DMS153 (cell line): ENCODE measurements at regions not wholly inside any gene's neighbourhood (a gene's known extent, or its start where the extent isn't known, plus 50 kb on each side); places are given as distances from the start of the nearest gene placed in this dataset.

Experiments
- DNase-seq: peaks from one replicate; lab custom pipeline; 2025; lab: John Stamatoyannopoulos, UW

DNA sequence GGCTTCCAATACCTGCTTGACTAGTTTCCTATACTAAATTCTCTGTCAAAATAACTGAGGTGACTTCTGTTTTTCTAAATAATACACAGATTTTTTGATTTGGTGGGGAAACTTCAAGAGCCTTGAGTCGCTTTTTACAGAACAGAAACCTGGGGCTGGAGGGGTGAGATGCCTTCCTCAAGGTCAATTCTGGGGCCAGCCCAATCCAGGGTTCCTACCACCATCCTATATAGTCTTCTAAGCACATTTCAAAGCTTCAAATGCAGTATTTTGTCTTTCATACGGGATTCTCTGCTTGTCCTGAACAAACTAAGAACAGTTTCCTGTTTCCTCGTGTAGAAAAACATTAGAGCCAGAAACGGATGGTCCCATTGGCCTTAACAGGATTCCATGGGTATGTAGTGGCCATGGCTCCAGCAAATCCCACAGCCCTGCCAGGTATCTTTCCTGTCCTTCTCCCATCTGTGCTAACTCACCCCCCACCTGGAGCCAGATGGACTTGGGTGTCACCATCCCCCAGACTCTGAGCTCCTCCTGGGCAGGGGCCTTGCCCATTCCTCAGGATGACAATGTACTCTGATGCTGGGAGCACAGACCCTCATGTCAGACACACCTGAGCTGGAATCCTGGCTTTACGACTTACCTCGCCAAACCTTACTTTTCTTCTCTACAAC, 146.9 kb downstream of the KLF13 start:
- no peak for DNase-seq

- no peak for DNase-seq
Measured at GRCh38 chr15:31474059-31474868, 147.6 kb downstream of the KLF13 start.

GRCh38 chr15:31476236-31476810, 149.7 kb downstream of the KLF13 start:
- DNase-seq, result no peak

DNA sequence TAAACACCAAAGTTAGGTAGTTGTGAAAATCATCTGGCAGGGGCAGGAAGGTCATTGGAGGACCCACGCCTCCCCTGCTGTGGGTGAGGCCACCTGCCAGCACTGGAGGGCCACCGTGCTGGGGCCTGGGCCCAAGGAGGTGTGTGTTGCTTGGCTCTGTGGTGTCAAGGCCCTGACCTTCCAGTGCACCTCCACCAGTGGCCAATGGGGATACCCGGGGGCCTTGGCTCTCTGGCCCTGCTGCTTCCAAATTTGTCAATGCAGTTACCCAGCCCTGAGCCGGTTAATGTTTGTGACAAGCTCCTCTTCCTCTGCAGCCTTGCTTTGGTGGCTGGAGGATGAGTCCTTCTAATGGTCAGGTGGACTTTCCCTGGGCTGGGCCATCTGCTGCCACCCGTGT, 150.2 kb downstream of the KLF13 start:
- DNase-seq, result no peak

DNA sequence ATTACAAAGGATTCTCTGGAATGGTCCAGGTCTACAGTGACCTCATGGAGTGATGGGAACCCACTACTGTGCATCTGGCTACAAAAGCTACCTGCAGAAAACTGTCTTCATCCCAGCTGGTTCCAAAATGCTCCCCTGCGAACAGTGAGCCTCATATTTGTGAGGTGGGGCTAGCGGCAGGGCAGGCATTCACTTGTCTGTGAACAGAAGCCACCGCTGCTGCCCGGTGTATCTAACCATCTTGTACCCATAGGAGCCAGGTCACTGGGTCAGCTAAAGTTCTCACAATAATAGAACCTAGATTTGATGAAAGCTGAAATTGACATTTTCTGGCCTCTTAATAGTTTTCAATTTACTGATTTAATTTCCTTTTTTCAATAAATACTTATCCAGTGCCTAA, 150.7 kb downstream of the KLF13 start:
- DNase-seq, result no peak

DNA sequence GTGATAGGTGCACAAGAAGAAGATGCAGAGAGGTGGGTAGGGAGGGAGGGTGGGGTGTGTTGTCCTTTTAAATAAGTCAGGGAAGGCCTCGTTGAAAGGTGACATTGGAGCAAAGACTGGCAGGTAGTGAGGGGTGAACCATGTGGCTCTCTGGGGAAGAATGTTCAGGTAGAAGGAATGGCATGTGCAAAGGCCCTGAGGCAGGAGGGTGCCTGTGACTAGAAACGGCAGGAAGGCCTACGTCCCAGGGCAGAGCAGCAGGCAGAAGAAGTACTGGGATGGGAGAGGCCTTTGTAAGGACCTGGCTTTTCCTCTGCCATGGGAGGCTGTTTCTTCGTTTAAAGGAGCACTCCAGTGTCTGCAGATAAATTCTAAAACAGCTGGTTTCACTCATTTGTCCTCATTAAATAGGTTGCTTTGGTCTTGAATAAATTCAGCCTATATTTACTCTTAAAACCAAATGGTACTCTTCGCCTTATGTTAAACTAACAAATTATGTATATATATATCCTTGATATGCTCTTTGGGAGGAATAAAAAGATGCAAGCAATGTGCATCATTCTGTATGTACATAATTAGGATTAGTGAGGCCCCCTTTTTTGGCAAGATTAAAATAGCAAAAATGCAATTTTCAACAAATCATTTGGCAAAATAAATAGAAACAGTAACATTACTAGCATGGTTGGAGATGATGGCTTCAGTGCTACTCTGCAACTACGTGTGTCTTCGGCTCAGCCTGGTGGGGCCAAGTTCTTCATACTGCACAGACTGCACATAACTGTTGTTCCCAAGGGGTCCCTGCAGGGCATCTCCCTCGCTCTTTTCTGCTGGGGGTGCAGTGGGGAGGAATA, 151.4 kb downstream of the KLF13 start:
- no peak for DNase-seq

GRCh38 chr15:31478702-31479221, 152.1 kb downstream of the KLF13 start:
- DNase-seq, result no peak

DNA sequence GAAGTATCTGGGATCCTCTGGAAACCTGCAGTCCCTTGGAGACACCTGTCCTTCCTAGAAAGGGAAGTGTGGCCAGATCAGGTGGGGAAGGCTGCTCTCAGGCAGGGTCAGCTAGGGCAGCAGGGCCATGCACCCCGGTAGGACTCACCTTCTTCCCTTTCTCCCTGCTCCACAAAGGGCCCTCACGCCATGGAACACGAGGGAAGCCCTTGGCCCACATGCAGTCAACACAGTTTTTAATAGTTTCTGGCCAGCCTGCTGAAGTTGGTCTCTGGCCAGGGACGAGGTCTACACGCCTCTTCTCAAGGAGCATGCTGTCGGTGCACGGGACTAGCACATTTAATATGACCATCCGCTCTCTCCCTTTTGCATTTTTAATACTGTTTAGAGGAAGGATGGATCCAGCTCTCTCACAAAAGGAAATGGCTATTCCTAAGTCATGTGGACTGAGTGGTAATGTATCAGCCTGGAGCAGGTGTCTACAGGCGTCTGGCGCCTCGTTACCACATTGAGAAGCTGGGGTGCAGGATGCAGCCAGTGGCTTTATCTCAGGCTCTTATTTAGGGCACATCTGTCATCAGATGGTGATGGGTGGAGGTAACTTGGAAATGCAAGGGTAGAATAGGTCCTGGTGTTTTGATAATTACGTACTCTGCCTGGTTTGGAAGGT, 153.9 kb downstream of the KLF13 start:
- DNase-seq, result no peak

DNA sequence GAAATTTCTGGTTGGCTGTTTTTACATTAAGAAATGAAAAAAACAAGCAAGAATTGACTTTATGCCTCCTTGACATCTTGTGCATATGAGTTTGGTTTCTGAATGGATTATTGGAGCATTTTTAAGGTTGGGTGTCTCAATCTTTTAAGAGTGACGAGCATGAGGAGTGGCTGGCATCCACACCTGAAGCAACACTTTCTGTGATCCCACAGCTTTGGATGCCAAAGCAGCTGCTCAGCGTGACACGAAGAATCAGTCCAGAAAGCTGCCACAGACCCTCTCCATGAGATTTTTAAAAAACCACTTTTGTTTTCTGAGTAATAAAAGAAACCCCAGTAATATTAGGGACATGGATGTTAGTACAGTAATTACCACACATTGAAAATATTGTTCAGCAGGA, 154.5 kb downstream of the KLF13 start:
- DNase-seq, result no peak

DNA sequence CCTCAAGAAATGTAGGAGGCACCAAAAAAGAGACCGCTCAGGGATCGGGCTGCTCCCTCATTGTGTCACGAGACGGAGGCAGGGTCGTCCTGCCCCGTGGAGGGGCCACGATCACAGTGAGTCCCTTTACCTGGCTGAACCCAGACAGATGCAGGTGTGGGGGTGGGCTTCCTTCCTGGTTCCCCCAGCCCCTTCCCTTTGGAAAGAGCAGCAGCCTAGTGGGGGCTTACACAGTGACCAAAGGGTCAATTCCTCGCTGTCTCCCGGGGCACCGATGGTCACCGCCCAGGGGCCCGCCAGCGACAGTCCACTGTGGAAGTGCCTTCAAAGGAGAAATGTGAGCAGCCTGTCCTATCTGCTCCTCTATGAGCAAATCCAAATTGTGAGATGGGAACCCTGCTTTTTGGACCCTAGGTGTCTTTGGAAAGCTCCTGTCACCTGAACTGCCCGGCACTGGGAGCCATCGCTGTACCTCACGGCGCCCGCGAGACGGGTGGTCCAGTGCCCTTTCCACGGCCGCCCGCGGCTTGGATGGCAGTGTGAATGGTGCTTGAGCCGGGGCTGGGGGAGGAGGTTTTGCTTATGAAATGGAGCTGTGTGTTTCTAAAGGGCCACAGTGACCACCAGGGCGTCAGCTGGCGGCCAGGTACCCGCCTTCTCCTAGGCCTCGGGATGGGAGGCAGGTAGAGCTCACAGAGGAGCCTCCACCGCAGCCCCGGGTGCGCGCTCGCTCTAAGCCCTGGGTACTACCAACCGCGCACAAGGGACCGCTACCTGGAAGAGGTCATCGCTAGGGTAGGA, 155.7 kb downstream of the KLF13 start:
- no peak for DNase-seq

DNA sequence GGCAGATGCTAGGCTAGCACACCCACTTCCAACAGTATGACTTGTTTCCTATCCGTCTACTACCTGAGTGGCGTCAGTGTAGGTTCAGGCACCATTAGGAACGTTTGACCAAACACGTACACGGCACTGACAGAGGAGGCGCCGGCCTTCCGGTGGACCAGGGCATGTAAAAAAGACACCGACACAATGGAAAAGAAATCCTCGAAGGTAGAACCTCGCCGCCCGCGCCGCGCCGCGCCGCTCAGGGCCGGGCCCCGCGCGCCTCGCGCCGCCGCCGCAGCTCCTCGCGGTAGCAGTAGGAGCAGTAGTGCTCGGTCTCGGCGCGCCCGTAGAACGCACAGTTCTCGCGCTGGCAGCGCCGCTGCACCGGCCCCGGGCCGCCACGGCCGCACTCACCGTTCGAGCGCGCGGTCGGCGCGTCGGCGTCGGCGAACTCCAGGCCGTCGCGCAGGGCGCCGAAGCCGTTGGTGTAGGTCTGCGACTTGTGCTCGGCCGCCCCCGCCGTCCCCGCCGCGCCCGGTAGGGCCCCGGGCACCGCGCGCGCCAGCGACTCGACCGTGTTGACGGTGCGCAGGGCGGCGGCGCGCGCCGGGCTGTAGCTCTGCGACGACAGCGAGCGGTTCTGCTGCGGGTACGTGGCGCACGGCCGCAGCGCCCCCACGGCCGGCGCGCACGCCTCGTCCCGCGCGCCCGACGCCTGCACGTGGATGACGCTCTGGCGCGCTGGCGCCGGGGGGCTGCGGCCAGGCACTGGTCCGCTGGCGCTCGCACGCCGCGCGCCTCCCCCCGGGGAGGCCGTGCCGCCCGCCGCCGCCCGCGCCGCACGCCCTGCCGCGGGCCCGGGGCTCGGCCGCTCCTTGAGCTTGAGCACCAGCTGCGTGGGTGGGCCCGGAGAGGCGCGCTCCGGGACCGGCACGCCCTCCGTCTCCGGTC, 156.7 kb downstream of the KLF13 start:
- no peak for DNase-seq

GRCh38 chr15:31483986-31484951, 157.6 kb downstream of the KLF13 start:
- no peak for DNase-seq

- DNase-seq, result no peak
Measured at GRCh38 chr15:31484986-31485385, 158.4 kb downstream of the KLF13 start.

DNA sequence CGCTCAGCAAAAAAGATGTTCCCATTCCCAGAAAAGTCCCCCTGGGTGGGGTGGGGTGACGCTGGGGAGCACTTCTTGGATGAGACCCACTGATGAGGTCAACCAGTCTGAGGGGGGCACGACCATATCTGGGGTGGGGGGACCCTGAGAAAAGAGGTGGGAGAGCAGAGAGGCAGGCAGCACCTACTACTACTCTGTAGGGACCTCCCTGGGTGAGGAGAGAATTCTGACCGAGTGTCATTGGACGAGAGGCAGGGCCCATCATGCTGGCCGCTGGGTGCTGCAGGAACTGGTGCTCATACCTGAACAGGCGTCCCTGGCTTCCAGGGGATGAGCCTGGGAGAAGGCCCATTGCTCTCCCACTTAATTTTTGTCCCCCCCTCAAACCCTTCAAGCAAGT, 158.8 kb downstream of the KLF13 start:
- DNase-seq, result no peak

GRCh38 chr15:31485911-31486461, 159.4 kb downstream of the KLF13 start:
- no peak for DNase-seq

DNA sequence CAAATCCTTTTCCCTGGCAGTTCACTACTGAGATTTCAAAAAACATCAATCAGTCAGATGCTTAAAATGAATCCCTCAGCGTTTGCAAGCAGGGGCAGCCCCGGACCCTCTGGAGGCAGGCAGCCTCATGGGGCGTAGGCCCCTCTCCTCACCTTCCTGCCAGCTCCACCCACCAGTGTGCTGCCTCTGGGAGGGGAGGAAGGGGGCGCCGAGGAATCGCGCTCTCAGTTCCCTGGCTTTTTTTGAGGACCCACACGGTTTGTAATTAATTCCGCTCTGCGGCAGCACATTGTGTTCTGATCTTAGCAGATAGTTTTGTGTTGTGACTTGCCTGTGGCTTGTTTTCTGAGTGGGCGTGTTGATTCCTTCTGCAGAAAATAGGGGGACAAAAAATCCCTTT, 159.9 kb downstream of the KLF13 start:
- DNase-seq, result no peak

DNA sequence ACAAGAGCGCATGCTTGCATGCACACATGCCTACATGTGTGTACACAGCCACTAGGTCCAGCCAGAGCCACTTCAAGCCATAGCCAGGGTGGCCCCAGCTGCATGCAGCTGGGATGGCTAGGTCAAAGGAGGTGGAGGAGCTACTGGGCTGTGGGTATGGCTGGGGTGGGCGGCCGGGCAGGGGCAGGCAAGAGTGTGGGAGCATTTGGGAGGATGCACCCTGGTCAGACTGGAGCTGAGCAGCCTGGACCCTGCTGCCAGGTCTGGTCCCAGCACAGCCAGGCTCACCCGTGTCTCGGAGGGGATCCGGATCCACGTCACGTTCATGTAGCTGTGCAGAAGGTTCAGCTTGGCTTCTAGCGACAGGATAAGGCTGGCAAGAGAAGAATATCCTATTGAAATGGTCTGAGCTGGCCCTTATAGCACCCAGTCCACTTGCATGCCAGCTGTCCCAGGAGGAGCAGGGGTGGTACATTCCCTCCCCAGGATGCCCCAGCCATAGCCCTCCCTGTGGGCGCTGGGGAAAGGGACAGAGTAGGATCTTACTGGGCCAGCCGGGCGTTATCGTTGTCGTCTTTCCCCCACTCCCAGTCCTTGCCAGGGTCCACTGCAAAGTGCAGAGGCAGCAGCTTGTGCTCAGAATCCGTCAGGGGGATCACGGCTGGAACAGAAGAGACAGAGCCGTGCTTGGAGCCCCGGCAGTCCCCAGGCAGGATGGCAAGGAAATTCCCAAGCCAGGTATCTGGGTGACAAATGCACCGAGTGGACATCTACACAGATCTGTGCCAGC, 160.5 kb downstream of the KLF13 start:
- no peak for DNase-seq
